HCT116 (cell line): ENCODE measurements at regions not wholly inside any gene's neighbourhood (a gene's known extent, or its start where the extent isn't known, plus 50 kb on each side); places are given as distances from the start of the nearest gene placed in this dataset.

Experiments used
- ATAC-seq: fragments of 200-7000 bp; cut with Tn5 transposase; 2 replicates; pipeline ENCODE4 v1.9.1; 2020; ENCODE audit warnings: mild to moderate bottlenecking, moderate library complexity
- BruUV-seq: library from RNA; stranded (reverse); fragments of 400-500 nt; replicated peaks from 2 replicates; lab custom pipeline; 2021; lab: Mats Ljungman, UMichigan
- CTCF ChIA-PET: fragments of 300-600 bp; sonication (Branson Sonifier 250); formaldehyde crosslinking; loops from one replicate; lab custom pipeline; 2021; ENCODE audit warnings: antibody characterized with exemption; lab: Charles Lee
- POLR2A ChIA-PET: fragments of 300-600, 350-600 bp; sonication (Branson Sonifier 250); formaldehyde crosslinking; loops from one replicate; lab custom pipeline; 2021; ENCODE audit warnings: antibody characterized with exemption; lab: Charles Lee
- RAD21 ChIA-PET, 2 experiments: fragments of 300-600 bp; sonication (Branson Sonifier 250); formaldehyde crosslinking; loops; one replicate each; lab custom pipeline; 2023; ENCODE audit warnings: low total read pairs in 2 of 2; ENCODE audit not compliant: uncharacterized antibody in 2 of 2, unreplicated experiment in 2 of 2, low non-redundant PET in 1 of 2; lab: Charles Lee
- DNase-seq: peaks from one replicate; pipeline ENCODE4 v3.0.0-alpha.2; 2010; ENCODE audit warnings: low read depth, low spot score
- H2AFZ ChIP-seq: fragments of 200-600 bp; shearing (Covaris generic), sonication (generic); 2 replicates; pipeline ENCODE4 v1.6.1; 2017; ENCODE audit warnings: low read depth, mixed run types, mixed read lengths, antibody characterized with exemption, low read length; ENCODE audit not compliant: poor library complexity, severe bottlenecking
- H3K27ac ChIP-seq: 2 replicates; pipeline ENCODE4 v1.5.1; 2012; ENCODE audit warnings: low read depth, low read length
- H3K27me3 ChIP-seq: fragments of 200-600 bp; sonication (generic); 2 replicates; pipeline ENCODE4 v1.6.1; 2016; ENCODE audit warnings: mixed run types, low read length, mixed read lengths; ENCODE audit not compliant: insufficient read depth
- H3K36me3 ChIP-seq, 2 experiments: fragments of 200-500 bp in 1 of 2; fragments of 200-600 bp in 1 of 2; sonication (Bioruptor generic) in 1 of 2; sonication (generic) in 1 of 2; 2 replicates each; pipeline versions ENCODE4 v1.5.1 to v1.6.1; 2014 to 2016; ENCODE audit warnings: low read length in 2 of 2, inconsistent platforms in 1 of 2, mixed read lengths in 1 of 2, mixed run types in 1 of 2; ENCODE audit not compliant: insufficient read depth in 2 of 2, control insufficient read depth in 1 of 2
- H3K4me1 ChIP-seq, 2 experiments: fragments of 200-600 bp in 1 of 2; sonication (generic) in 1 of 2; 2 replicates each; pipeline versions ENCODE4 v1.5.1 to v1.6.1; 2012 to 2017; ENCODE audit warnings: low read length in 2 of 2, inconsistent platforms in 1 of 2, mild to moderate bottlenecking in 1 of 2, mixed read lengths in 1 of 2, mixed run types in 1 of 2, moderate library complexity in 1 of 2; ENCODE audit not compliant: insufficient read depth in 2 of 2, control insufficient read depth in 1 of 2
- H3K4me2 ChIP-seq: fragments of 200-600 bp; sonication (generic); 2 replicates; pipeline ENCODE4 v1.6.1; 2017; ENCODE audit warnings: mixed run types, low read length, mixed read lengths
- H3K4me3 ChIP-seq, 2 experiments: fragments of 200-600 bp in 1 of 2; sonication (generic) in 1 of 2; replicated peaks in 1 of 2; 2 replicates each; pipeline ENCODE4 v1.5.1; 2011 to 2016; ENCODE audit warnings: low read length in 2 of 2, control low read depth in 1 of 2, low read depth in 1 of 2, mild to moderate bottlenecking in 1 of 2, mixed read lengths in 1 of 2, mixed run types in 1 of 2
- H3K79me2 ChIP-seq: fragments of 200-600 bp; sonication (generic); 2 replicates; pipeline ENCODE4 v1.6.1; 2017; ENCODE audit warnings: mild to moderate bottlenecking, mixed run types, low read length, moderate library complexity, mixed read lengths; ENCODE audit not compliant: insufficient read depth
- H3K9ac ChIP-seq: fragments of 200-600 bp; sonication (generic); 2 replicates; pipeline ENCODE4 v1.6.1; 2016; ENCODE audit warnings: low read length, mixed read lengths
- H3K9me2 ChIP-seq: fragments of 200-600 bp; sonication (generic), shearing (Covaris generic); 2 replicates; pipeline ENCODE4 v1.6.1; 2017; ENCODE audit warnings: mixed run types, mild to moderate bottlenecking, moderate library complexity; ENCODE audit not compliant: insufficient read depth
- H3K9me3 ChIP-seq, 2 experiments: fragments of 200-500 bp in 1 of 2; fragments of 200-600 bp in 1 of 2; sonication (Bioruptor generic) in 1 of 2; sonication (generic) in 1 of 2; 2 replicates each; pipeline ENCODE4 v1.6.1; 2014 to 2017; ENCODE audit warnings: low read length in 2 of 2, mixed read lengths in 2 of 2, inconsistent platforms in 1 of 2, low read depth in 1 of 2, mild to moderate bottlenecking in 1 of 2, mixed run types in 1 of 2, moderate library complexity in 1 of 2; ENCODE audit not compliant: control insufficient read depth in 1 of 2, insufficient read depth in 1 of 2
- H4K20me1 ChIP-seq: fragments of 200-600 bp; sonication (generic), shearing (Covaris generic); 2 replicates; pipeline ENCODE4 v1.6.1; 2017; ENCODE audit warnings: mixed run types, mild to moderate bottlenecking, moderate library complexity; ENCODE audit not compliant: insufficient read depth
- CTCF ChIP-seq, 3 experiments: fragments of 200-600 bp in 1 of 3; sonication (generic) in 1 of 3; IDR thresholded peaks in 2 of 3; conservative IDR thresholded peaks in 1 of 3; 2 replicates each; pipeline ENCODE4 v1.5.1; 2012 to 2017; ENCODE audit warnings: low read depth in 2 of 3, low read length in 2 of 3, antibody characterized with exemption in 1 of 3, borderline replicate concordance in 1 of 3, control low read depth in 1 of 3, mild to moderate bottlenecking in 1 of 3, mixed read lengths in 1 of 3, mixed run types in 1 of 3, moderate library complexity in 1 of 3; ENCODE audit not compliant: insufficient read depth in 1 of 3
- EGR1 ChIP-seq: IDR thresholded peaks from 2 replicates; pipeline ENCODE4 v1.6.1; 2012; ENCODE audit warnings: low read depth
- ELF1 ChIP-seq: IDR thresholded peaks from 2 replicates; pipeline ENCODE4 v1.6.1; 2012; ENCODE audit warnings: low read depth, borderline replicate concordance
- FOSL1 ChIP-seq: IDR thresholded peaks from 2 replicates; pipeline ENCODE4 v1.6.1; 2012; ENCODE audit warnings: low read depth
- JUND ChIP-seq: IDR thresholded peaks from 2 replicates; pipeline ENCODE4 v1.6.1; 2012
- POLR2A ChIP-seq: IDR thresholded peaks from 2 replicates; pipeline ENCODE4 v1.7.0; 2011; ENCODE audit warnings: borderline replicate concordance; ENCODE audit not compliant: insufficient read depth, insufficient read length; ENCODE audit errors: extremely low read depth
- SP1 ChIP-seq: IDR thresholded peaks from 2 replicates; pipeline ENCODE4 v1.6.1; 2012; ENCODE audit warnings: low read depth
- SRF ChIP-seq: IDR thresholded peaks from 2 replicates; pipeline ENCODE4 v1.6.1; 2012; ENCODE audit warnings: low read depth
- TCF7L2 ChIP-seq: IDR thresholded peaks from 2 replicates; pipeline ENCODE4 v1.7.0; 2011; ENCODE audit warnings: borderline replicate concordance, inconsistent platforms; ENCODE audit not compliant: insufficient read depth, insufficient read length; ENCODE audit errors: extremely low read depth
- ZFX ChIP-seq: fragments of 450-650 bp; IDR thresholded peaks from 2 replicates; pipeline ENCODE4 v1.6.1; 2017
- intact Hi-C: fragments of 100-400 bp; cut with micrococcal nuclease; formaldehyde crosslinking; loops from 2 replicates; pipeline ENCODE4 v1.10.0; 2022

GRCh38 chr2:16034975-16035746 lies 94.8 kb downstream of the MYCN start:
- ATAC-seq (no peak), DNase-seq (no peak)
- Histone ChIP-seq H3K9me3 (no peaks in the 10 kb centered on the region), H3K9ac (no peak overlapping the region), H3K9me2 (no peaks in the 10 kb centered on the region), H4K20me1 (no peaks in the 10 kb centered on the region), H3K27me3 (peaks cover 28% of the 10 kb centered on the region), H3K27ac (no peak overlapping the region), H3K36me3 (no peaks in the 10 kb centered on the region), H3K4me1 (no peaks in the 10 kb centered on the region), H3K4me3 (no peak overlapping the region), H3K79me2 (no peaks in the 10 kb centered on the region), H2AFZ (no peak overlapping the region), H3K4me2 (no peak overlapping the region)
- no peak for TF ChIP-seq TCF7L2
- POLR2A ChIA-PET: no interaction called here
- BruUV-seq: no TSS peak
- CTCF ChIA-PET: interaction anchor here (1.6 to 1.7 kb wide), 2 partner anchors 9 to 10 kb away, joined by 3 to 4 read pairs; no protein-coding TSS in a partner anchor
- RAD21 ChIA-PET: no interaction called here
- intact Hi-C loops: no loop called here

DNA sequence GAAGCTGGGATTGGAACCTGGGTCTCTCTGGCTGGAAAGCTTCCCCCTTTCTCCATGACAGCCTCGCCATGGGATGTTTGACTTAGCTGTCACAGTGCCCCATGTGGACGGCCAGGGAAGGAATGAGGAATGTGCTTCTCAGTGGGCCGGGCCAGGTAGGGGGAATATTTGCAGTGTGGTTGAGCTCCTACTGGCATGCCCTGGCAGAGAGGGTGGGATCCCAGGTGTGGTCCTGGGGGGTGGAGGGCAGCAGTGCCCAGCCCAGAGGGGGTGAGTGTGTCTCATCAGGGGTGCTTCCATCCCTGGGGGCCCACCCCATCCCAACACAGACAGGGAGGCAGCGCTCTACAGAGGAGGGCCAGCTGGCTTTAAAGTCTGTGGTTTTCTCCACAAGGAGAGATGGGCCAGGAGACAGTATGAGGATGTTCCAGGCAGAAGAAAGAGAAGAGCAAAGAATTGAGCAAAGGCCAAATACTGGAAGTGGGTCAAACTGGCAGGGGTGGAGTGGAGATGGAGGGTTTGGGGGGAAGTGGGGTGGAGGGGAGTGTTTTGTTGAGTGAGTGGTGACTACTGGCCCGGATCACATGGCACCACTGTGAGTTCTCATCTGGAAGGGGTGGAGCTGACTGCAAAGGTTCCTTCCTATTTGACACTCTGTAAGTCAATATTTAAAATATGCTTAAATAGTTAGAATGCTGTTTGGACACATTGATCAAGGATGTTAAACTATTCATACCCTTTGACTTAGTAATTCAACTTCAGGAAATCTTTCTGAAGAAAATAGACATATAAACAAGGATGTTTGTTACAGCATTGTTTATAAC lies 94.0 kb downstream of the MYCN start:
- RAD21 ChIA-PET: no interaction called here
- no peak for TF ChIP-seq FOSL1
- TF ChIP-seq SRF: no peak
- no peak for TF ChIP-seq JUND
- no peak for TF ChIP-seq SP1
- TF ChIP-seq EGR1: no peak
- TF ChIP-seq CTCF (IDR thresholded peaks at IDR 0.05 in 2 of 3, conservative IDR thresholded peaks at IDR 0.05 in 1 of 3; ENCODE audit: borderline replicate concordance in 1 of 3, insufficient read depth in 1 of 3, low read depth in 2 of 3, low read length in 2 of 3): peak in 2 of 3 experiments; percentile 60 to 68; a peak in 4 of 6 replicates
- no peak for TF ChIP-seq POLR2A
- no peak for TF ChIP-seq ZFX
- TF ChIP-seq ELF1: no peak
- Histone ChIP-seq H3K9me3 (no peaks in the 10 kb centered on the region), H2AFZ (no peak overlapping the region), H4K20me1 (no peaks in the 10 kb centered on the region), H3K9me2 (no peaks in the 10 kb centered on the region), H3K4me2 (no peak overlapping the region), H3K79me2 (no peaks in the 10 kb centered on the region), H3K27ac (no peak overlapping the region), H3K36me3 (no peaks in the 10 kb centered on the region), H3K27me3 (peaks cover 21% of the 10 kb centered on the region), H3K4me3 (no peak overlapping the region), H3K4me1 (no peaks in the 10 kb centered on the region), H3K9ac (no peak overlapping the region)
- intact Hi-C loops: no loop called here
- POLR2A ChIA-PET: no interaction called here
- CTCF ChIA-PET: interaction anchor here (0.5 to 2.1 kb wide), 8 partner anchors 8 to 116 kb away, joined by 3 to 14 read pairs (median 4); no protein-coding TSS in a partner anchor
- BruUV-seq: no TSS peak
- DNase-seq: peak; percentile 13
- ATAC-seq: peak; percentile 95
